ENCODE measurements at regions not wholly inside any gene's neighbourhood (a gene's known extent, or its start where the extent isn't known, plus 50 kb on each side); places are given as distances from the start of the nearest gene placed in this dataset.

DNA sequence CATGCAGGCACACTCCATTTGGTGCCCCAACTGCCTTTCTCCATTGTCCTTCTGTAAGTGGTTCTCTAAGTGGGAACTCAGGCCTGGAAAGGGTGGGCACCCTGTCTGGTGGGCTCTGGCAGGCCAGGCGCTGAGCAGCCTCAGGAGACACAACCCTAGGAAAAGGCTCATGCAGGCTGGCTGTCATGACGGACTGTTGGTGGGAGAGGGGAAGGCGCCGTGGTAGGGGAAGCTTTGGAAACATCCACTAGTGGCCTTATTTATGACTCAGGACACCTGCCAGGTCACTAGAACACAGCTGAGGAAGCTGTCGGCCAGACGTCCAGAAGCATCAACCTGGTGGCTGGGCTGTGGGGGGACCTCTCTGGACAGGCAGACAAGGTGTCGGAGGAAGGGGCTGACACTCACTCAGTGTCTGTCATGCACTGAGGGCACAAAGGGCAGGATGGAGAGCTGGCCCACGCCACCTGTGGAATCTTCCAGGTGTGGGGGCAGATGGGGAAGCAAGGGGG is 216.0 kb downstream of the SEC14L1 start:
- Histone ChIP-seq H3K4me1 (peaks cover 2 to 28% (median 19%) of the 10 kb centered on the region in 12 donors), H3K9me3 (no peaks in the 10 kb centered on the region), H3K27me3 (no peaks in the 10 kb centered on the region), H3K36me3 (no peaks in the 10 kb centered on the region), H3K27ac (peak overlapping the region in 1 of 12 donors; percentile 24), H3K4me3 (no peak overlapping the region)
- ATAC-seq (no peak), DNase-seq (peak in 2 of 5 donors; percentile 4 to 15)
- WGBS, 4 donors = 75 to 91% (median 84%) methylated on average over 6 to 8 of the region's 8 CpGs
- TF ChIP-seq, protein P1, sequence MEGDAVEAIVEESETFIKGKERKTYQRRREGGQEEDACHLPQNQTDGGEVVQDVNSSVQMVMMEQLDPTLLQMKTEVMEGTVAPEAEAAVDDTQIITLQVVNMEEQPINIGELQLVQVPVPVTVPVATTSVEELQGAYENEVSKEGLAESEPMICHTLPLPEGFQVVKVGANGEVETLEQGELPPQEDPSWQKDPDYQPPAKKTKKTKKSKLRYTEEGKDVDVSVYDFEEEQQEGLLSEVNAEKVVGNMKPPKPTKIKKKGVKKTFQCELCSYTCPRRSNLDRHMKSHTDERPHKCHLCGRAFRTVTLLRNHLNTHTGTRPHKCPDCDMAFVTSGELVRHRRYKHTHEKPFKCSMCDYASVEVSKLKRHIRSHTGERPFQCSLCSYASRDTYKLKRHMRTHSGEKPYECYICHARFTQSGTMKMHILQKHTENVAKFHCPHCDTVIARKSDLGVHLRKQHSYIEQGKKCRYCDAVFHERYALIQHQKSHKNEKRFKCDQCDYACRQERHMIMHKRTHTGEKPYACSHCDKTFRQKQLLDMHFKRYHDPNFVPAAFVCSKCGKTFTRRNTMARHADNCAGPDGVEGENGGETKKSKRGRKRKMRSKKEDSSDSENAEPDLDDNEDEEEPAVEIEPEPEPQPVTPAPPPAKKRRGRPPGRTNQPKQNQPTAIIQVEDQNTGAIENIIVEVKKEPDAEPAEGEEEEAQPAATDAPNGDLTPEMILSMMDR (IDR thresholded peaks at IDR 0.05) = no peak
- TF ChIP-seq POLR2A (IDR thresholded peaks at IDR 0.05) = no peak
- intact Hi-C loops (cut with DNase I) = no loop called here

- Histone ChIP-seq H3K27me3 (no peaks in the 10 kb centered on the region), H3K9me3 (no peaks in the 10 kb centered on the region), H3K4me1 (peaks cover 0 to 37% (median 17%) of the 10 kb centered on the region in 12 donors), H3K36me3 (no peaks in the 10 kb centered on the region), H3K27ac (no peak overlapping the region), H3K4me3 (no peak overlapping the region)
- no peak for ATAC-seq
- peak in 1 of 5 donors; percentile 11 for DNase-seq
- WGBS, 4 donors = 84 to 97% (median 90%) methylated on average over 7 of the region's 7 CpGs
- TF ChIP-seq, protein P1 (IDR thresholded peaks at IDR 0.05) = no peak
- TF ChIP-seq POLR2A (IDR thresholded peaks at IDR 0.05) = no peak
- intact Hi-C loops (cut with DNase I) = no loop called here
These were observed 218.0 kb downstream of the SEC14L1 start for GRCh38 chr17:77358801-77359200.

GRCh38 chr17:77359236-77359635 is 218.5 kb downstream of the SEC14L1 start:
- DNase-seq (peak in 2 of 5 donors; percentile 1 to 8), ATAC-seq (no peak)
- no peak overlapping the region for H3K27ac ChIP-seq
- H3K4me1 ChIP-seq = peaks cover 0 to 37% (median 19%) of the 10 kb centered on the region in 12 donors
- 34 to 70% (median 60%) methylated on average over 2 of the region's 2 CpGs for WGBS, 4 donors
- no peak overlapping the region for H3K4me3 ChIP-seq
- no peak for TF ChIP-seq POLR2A (IDR thresholded peaks at IDR 0.05)
- TF ChIP-seq, protein P1 (IDR thresholded peaks at IDR 0.05) = no peak
- H3K9me3 ChIP-seq = no peaks in the 10 kb centered on the region
- intact Hi-C loops (cut with DNase I) = no loop called here
- no peaks in the 10 kb centered on the region for H3K27me3 ChIP-seq
- H3K36me3 ChIP-seq = no peaks in the 10 kb centered on the region

DNA sequence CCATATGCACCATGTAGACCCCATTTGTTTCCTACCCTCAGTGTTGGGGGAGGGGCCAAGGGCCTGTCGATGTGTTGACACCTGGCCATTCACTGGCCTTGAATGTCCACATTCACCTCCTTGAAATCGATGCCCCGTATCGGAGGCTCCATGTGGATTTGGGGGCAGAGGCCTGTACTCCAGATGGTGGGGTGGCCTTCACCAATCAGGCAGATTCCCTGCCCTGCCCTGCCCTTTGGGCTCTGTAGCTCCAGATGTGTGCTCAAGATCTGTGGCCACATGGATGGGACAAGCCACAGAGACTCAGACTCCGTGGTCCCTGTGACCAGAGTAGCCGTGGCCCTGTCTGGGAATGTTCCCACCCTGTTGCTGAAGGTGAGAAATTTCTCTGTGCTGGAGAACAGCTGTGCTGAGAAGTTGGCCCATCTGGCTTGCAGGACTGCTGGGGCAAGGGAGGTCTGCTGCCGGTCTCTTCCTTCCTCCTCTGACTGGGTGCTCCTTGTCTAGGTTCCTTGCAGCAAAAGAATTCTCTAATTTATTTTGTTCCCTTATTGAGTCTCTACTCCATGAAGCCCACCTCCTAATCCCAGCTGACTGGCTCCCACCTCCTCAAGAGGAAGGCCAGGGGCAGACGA is 221.3 kb downstream of the SEC14L1 start:
- no peaks in the 10 kb centered on the region for H3K9me3 ChIP-seq
- peak in 1 of 5 donors; percentile 23 for DNase-seq
- H3K4me3 ChIP-seq = no peak overlapping the region
- no peaks in the 10 kb centered on the region for H3K27me3 ChIP-seq
- peaks cover 0 to 52% (median 41%) of the 10 kb centered on the region in 12 donors for H3K4me1 ChIP-seq
- TF ChIP-seq, protein P1 (IDR thresholded peaks at IDR 0.05) = no peak
- TF ChIP-seq POLR2A (IDR thresholded peaks at IDR 0.05) = no peak
- ATAC-seq = no peak
- intact Hi-C loops (cut with DNase I) = no loop called here
- H3K27ac ChIP-seq = no peak overlapping the region
- no peaks in the 10 kb centered on the region for H3K36me3 ChIP-seq
- WGBS, 4 donors = 87 to 90% (median 89%) methylated on average over 8 of the region's 8 CpGs
